H7 (cell line): ENCODE measurements at regions not wholly inside any gene's neighbourhood (a gene's known extent, or its start where the extent isn't known, plus 50 kb on each side); places are given as distances from the start of the nearest gene placed in this dataset.
A peak's percentile ranks its signal among the peaks of the same experiment; 100 is the strongest.

ENCODE experiments used
- DNase-seq: peaks from one replicate; pipeline ENCODE4 v3.0.0; 2012
- H3K27me3 ChIP-seq: 2 replicates; pipeline ENCODE4 v1.6.0; 2011; ENCODE audit warnings: mild to moderate bottlenecking, low read length; ENCODE audit not compliant: control insufficient read depth, insufficient read depth
- H3K36me3 ChIP-seq: replicated peaks from 2 replicates; pipeline ENCODE4 v1.5.1; 2011; ENCODE audit warnings: low read length; ENCODE audit not compliant: control insufficient read depth, insufficient read depth
- H3K4me3 ChIP-seq: 2 replicates; pipeline ENCODE4 v1.5.1; 2011; ENCODE audit warnings: low read depth, mild to moderate bottlenecking, control low read depth, low read length, moderate library complexity; ENCODE audit not compliant: insufficient read depth

DNA sequence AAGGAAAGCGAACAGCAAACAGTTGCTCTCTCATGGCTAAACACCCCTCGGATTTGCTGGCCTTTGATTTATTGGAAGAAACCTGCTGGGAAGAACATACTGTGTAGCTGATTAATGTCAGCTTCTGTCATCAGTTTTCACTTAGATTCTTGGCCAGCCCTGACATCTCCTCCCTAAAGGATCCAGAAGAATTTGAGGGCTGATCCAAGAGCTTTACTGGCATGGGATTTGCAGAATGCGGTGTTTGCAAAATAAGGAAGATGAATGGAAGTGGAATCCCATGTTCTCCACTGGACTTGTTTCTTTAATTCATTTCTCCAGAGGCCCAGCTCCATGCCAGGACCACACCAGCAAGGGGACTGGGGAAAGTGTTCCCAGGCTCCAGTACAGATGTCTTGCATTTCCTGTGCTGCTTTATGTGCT lies 80.5 kb downstream of the RDH14 start:
- Histone ChIP-seq H3K27me3 (no peaks in the 10 kb centered on the region), H3K36me3 (no peaks in the 10 kb centered on the region), H3K4me3 (no peak overlapping the region)
- no peak for DNase-seq

DNA sequence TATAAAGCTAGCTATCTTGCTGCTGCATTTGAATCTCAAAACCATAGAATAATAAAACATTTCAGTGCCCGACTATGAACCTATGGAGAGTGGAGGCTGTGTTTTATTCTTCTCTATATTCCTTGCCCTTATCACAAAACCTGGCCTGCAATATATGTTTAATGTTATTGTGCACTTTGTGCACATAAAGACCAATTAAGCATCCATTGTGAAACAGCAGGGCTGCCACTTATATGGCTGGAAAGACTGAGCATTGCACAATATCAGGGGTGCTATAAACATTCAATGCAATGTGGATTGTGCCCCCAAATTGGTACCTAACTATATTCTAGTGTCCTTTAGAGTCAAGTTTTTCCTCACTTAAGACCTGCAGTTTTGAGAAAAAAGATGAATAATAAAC lies 83.2 kb downstream of the RDH14 start:
- H3K36me3 ChIP-seq = no peaks in the 10 kb centered on the region
- no peak overlapping the region for H3K4me3 ChIP-seq
- no peaks in the 10 kb centered on the region for H3K27me3 ChIP-seq
- no peak for DNase-seq

DNA sequence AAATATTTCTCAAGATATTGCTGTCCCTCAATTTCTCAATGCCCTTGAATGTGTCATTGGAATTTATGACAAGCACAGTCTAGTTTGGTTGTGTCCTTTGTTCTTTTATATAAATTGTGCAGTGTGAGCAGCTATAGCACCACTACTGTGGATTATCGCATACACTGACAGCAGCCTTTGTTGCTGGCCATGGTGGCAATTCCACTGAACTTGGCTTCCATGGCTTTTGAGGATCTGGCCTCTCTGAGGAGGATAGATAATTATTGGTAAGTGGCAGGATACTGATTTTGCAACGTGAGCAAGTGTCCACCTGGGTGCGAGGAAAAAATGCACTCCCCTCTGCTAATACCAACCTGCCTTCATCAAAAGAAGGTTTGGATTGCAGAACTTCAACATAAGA lies 84.0 kb downstream of the RDH14 start:
- H3K4me3 ChIP-seq = no peak overlapping the region
- no peaks in the 10 kb centered on the region for H3K27me3 ChIP-seq
- no peaks in the 10 kb centered on the region for H3K36me3 ChIP-seq
- no peak for DNase-seq

DNA sequence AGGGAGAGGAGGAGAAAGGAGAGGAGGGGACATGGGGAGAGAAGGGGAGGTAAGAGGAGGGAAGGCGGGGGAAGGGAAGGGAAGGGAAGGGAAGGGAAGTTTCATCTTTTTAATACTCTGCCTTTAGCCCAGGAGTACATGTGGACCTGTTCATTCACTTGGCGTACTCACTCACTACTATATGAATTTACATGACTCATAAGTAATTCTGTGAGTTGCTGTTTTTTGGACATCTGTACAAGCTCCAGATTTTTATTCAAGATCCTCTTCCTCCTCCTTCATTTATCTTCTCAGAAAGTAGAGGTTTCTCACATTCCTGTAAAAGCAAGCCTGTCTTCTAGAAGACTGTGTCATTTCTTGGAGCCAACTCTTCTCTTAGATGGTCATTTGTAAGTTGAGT lies 84.6 kb downstream of the RDH14 start:
- Histone ChIP-seq H3K27me3 (no peaks in the 10 kb centered on the region), H3K36me3 (no peaks in the 10 kb centered on the region), H3K4me3 (no peak overlapping the region)
- no peak for DNase-seq

DNA sequence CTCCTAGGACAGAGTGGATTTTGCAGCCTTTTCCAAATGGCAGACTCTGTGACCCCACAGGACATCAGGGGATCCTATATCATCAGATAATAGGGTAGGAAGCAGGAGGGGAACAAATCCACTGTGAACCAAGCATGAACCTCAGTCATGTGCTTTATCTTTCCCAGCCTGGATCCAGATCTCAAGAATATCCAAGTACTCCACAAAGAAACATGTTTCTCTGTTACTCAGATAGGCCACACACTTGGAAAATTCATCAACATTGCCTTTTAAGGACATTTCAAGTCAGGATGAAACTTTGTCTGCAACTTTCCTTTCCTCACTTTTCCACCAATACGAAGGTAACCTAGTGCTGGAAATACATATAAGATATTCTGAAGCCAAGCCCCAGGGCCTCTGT lies 85.8 kb downstream of the RDH14 start:
- H3K27me3 ChIP-seq = no peaks in the 10 kb centered on the region
- no peak overlapping the region for H3K4me3 ChIP-seq
- H3K36me3 ChIP-seq = no peaks in the 10 kb centered on the region
- DNase-seq = no peak

DNA sequence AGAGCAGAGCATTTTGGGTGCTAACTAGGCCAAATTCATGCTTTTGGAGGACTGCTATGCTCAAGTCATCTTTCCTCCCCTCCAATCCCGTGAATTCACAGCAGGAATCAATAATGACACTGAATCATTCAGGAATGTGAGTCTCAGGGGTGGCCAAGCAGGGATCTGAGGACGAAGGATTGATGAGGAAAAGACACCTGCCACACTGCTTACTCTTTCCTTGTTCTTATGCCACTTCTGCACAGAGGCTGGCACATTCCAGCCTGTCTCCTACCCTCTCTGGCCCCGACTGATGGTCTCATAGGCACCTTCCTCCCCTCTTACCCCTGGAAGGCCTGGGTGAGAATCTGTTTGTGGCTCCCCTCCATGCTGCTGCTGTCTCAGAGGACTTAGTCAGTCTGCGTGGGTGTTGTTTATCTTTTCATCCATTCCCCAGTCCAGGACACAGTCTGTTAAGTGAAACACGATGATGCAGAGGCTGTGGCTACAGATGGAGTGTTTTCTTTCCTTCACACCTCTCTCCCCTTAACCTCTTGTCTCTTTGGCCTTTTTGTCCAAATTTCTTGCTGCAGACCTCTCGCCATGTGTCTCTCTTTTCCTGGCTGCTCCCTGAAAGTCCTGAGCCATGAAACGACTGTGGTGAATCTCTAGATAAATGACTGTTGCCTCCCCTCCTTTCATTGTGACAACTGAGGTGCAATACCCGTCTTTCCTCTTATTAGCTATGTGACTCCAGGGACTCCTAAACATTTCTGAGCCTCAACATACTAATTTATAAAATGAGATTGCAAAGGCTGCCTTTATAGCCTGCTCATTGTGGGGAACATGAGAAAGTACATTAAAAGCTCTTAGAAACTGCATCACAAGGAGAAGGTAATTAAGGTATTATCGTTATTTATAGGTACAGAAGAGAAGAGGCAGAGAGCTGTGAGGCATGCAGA lies 86.9 kb downstream of the RDH14 start:
- Histone ChIP-seq H3K4me3 (no peak overlapping the region), H3K27me3 (no peaks in the 10 kb centered on the region)
- no peak for DNase-seq

DNA sequence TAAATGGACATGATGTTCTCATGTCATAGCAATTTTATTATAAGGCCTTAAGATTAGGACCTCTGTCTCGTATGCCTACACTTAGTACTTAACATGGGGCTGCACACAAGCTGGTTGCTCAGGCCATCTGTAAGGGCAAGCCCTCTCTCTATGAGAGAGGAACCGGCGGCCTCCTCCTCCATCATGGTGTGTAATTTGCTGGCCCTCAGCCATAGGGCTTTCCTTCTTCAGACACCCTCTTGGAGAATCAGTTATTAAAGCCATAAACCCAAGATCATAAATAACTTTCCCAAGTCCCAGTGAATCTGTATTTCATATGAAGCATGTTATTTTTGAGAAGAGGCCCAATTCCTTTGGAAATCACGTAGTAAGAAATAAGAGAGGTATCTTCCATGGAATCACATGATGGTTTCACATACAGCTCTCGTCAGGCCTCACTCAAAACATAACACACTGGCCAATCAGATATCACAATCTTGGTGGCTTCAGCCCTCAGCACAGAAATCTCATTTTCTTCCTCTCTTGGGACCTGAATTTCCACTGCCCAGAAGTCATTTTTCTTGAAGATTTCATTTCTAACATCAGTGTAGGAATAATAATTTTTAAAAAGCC lies 92.6 kb downstream of the RDH14 start:
- no peaks in the 10 kb centered on the region for H3K36me3 ChIP-seq
- H3K4me3 ChIP-seq = no peak overlapping the region
- DNase-seq = no peak
- no peaks in the 10 kb centered on the region for H3K27me3 ChIP-seq

More for the DNA sequence above, 86.9 kb downstream of the RDH14 start:
- H3K36me3 ChIP-seq = no peaks in the 10 kb centered on the region

DNA sequence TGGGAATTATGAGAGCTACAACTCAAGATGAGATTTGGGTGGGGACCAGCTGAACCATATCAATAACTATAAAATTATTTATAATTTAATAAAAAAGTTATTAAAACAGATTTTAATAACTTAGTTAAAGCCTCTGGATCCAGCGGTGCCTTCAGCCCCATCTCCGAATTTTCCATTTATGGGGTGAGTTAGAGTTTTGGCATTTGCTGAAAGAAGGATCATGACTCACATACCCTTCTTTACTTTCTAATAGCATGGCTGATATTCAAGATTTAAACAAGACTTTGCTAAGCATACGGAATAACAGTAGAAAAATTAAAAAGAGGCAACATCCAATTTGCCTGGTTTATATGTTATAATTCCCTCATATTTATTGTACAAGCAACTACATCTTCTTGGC lies 94.5 kb downstream of the RDH14 start:
- no peaks in the 10 kb centered on the region for H3K27me3 ChIP-seq
- H3K36me3 ChIP-seq = no peaks in the 10 kb centered on the region
- no peak for DNase-seq
- H3K4me3 ChIP-seq = no peak overlapping the region

DNA sequence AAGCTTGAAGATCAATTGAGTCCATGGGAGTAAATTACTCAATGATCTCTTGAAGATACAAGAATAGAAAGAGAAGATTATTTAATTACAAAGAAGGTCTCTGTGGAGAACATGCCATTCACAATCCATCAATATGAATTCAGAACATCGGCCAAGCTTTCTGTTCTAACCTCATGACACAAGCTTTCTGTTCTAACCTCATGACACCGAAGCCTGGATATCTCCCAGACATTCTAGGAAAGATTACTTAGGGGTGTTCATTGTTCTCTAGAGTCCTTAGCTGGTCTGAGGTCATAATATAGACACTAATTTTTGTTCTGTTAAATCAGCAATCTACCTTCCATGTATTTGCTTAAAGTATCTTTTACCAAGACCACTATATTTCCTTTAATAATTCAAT lies 95.5 kb downstream of the RDH14 start:
- H3K36me3 ChIP-seq = no peaks in the 10 kb centered on the region
- DNase-seq = no peak
- no peaks in the 10 kb centered on the region for H3K27me3 ChIP-seq
- H3K4me3 ChIP-seq = no peak overlapping the region

DNA sequence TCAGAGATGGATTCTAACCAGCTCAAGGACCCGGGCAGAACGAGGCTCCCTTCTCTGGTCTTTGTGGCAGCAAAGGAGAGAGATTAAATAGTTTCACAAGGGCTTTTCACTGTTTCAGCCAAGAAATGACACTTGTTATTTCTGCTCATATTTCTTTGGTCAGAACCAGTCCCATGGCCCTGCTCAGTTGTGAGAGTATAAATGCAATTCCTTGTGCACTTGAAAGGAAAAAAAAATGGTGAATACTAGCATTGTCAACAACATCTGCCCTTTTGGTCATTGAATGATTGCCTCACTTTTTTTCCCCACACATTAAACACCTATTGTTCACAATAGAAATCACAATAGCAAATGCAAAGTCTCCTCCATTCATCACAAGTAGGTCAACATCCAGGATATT lies 104.4 kb downstream of the RDH14 start:
- H3K27me3 ChIP-seq = no peaks in the 10 kb centered on the region
- no peak overlapping the region for H3K4me3 ChIP-seq
- H3K36me3 ChIP-seq = no peaks in the 10 kb centered on the region
- DNase-seq = no peak

DNA sequence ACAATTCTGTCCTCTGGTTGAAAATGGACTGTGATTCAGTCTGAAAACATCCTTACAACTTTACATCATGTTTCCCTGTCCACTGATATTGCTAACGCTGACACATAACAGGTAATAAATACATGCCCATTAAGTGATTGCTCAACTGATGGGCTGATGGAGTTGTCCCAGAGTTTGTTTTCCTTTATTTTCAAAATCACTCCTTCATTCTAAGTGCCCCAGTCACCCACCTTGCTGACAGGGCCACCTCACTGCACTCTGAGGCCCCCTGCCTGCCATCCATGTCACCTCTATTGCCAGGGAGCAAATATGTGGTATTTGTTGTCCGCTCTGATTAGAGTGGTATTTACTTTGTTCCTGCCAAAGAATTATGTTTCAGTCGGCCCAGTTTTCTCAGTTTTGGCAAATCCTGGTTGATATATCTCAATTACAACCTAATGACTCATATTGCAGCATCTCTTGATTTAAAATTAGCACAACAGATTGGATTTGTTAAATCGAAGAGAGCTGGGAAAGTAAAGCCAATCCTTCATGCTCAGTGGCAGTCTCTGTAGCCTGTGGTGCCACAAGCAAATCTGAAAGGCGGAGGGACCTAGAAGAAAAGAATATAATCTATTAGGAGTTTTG lies 105.1 kb downstream of the RDH14 start:
- H3K4me3 ChIP-seq = no peak overlapping the region
- no peaks in the 10 kb centered on the region for H3K36me3 ChIP-seq
- DNase-seq = peak; percentile 6
- H3K27me3 ChIP-seq = no peaks in the 10 kb centered on the region

DNA sequence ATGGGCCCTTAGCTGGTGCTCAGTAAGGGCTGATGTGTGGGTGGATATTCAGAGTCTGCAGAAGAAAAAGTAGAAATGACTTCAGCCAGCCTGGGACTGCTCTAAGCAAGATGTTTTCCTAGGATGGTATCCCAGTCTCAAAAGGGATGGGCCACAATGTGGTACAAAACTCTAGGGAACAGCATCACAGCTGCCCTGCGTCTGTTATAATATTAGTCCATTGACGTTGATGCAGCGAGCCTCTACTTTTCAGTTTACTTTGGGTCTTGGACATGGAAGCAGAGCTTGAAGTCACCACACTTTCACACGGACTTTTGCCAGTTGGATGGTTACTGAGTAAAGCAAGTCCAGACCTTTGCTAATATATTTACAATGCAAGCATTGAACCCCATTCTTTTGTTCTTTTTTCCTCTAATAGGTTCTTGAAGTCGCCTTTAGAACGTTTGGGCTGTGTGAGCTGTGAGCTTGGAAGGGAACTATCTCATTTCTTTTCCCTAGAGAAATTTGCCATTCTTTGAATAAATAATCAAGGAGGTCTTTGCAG lies 105.7 kb downstream of the RDH14 start:
- Histone ChIP-seq H3K27me3 (no peaks in the 10 kb centered on the region), H3K36me3 (no peaks in the 10 kb centered on the region), H3K4me3 (no peak overlapping the region)
- no peak for DNase-seq

DNA sequence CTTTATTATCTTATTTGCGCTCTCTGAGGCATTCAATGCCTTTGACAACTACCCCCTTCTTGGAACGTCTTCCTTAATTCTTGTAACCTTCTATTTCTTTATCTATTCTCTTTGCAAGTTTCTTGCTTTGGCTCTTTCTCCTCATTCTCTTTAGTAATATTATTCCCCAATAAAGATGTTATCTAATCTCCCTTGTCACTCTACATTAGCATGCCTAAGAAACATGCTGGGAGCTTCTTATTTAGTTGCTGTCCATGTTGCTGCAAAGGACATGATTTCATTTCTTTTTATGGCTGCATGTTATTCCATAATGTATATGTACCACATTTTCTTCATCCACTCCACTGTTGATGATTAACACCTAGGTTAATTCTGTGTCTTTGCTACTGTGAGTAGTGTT lies 113.7 kb downstream of the RDH14 start:
- H3K4me3 ChIP-seq = no peak overlapping the region
- H3K27me3 ChIP-seq = no peaks in the 10 kb centered on the region
- DNase-seq = no peak
- H3K36me3 ChIP-seq = no peaks in the 10 kb centered on the region

DNA sequence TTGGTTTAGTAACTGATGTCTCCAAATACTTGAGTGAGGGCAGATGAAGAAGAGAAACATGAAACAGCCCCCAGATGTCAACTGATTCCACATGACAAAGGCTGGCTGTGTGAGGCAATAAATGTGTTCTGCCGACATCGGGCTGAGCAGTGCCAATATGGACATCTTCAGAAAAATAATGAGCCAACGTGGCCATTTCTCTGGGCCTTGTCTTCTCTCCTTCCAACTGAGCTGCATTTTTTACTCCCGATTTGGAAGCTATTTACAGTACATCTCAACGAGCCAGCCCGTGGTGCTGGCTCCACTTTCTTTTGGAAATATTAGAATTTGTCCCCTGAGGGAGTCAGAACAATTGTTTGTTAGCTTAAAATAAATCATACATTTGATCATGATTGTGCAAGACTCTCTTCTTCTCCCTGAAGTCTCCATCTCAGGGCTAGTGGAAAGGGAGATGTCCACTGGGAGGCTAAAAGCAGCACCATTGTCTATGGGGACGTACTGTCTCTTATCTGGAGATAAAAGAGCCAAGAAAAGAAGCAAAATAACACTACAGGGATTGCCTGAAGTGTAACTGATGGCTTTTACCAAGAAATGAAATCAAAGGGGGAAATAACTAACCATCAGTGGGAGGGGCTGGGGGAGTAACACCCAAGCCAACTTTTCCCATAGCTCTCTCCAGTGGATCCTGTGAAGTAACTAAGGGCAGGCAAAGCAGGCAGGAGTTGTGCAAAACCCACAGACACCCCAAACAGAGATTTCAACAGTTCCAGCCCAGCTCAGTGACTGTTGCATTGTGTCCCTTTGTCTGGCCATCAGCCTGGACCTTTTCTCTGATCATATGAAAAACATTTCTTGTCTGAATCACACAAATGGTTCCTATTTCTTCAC lies 114.8 kb downstream of the RDH14 start:
- Histone ChIP-seq H3K36me3 (no peaks in the 10 kb centered on the region), H3K4me3 (no peak overlapping the region), H3K27me3 (no peaks in the 10 kb centered on the region)
- no peak for DNase-seq
